Liver (tissue), 8 donors: ENCODE measurements at regions not wholly inside any gene's neighbourhood (a gene's known extent, or its start where the extent isn't known, plus 50 kb on each side); places are given as distances from the start of the nearest gene placed in this dataset.

ENCODE experiments used
- DNase-seq: peaks from one replicate; pipeline ENCODE4 v3.0.0-alpha.2; 2017; ENCODE audit warnings: low spot score
- H3K27ac ChIP-seq, 2 donors: one replicate each; pipeline ENCODE4 v1.7.0; 2013; ENCODE audit warnings: inconsistent platforms in 2 of 2, low read length in 2 of 2, control low read depth in 1 of 2, low read depth in 1 of 2, mild to moderate bottlenecking in 1 of 2
- H3K27me3 ChIP-seq, 4 donors: one replicate each; pipeline versions ENCODE4 v1.6.1 to v1.7.0; 2013; ENCODE audit warnings: low read length in 3 of 4, inconsistent platforms in 1 of 4, mild to moderate bottlenecking in 1 of 4, moderate library complexity in 1 of 4; ENCODE audit not compliant: control insufficient read depth in 4 of 4, insufficient read depth in 4 of 4
- H3K36me3 ChIP-seq, 4 donors: one replicate each; pipeline versions ENCODE4 v1.6.1 to v1.7.0; 2013; ENCODE audit warnings: low read length in 3 of 4, mild to moderate bottlenecking in 3 of 4, low read depth in 1 of 4, moderate library complexity in 1 of 4; ENCODE audit not compliant: control insufficient read depth in 4 of 4, insufficient read depth in 3 of 4
- H3K4me1 ChIP-seq, 4 donors: one replicate each; pipeline versions ENCODE4 v1.6.1 to v1.7.0; 2013; ENCODE audit warnings: low read length in 3 of 4, mild to moderate bottlenecking in 3 of 4, moderate library complexity in 1 of 4; ENCODE audit not compliant: control insufficient read depth in 4 of 4, insufficient read depth in 4 of 4
- H3K4me3 ChIP-seq, 3 donors: one replicate each; pipeline versions ENCODE4 v1.6.1 to v1.7.0; 2013; ENCODE audit warnings: low read length in 3 of 3, control low read depth in 1 of 3, low read depth in 1 of 3, mild to moderate bottlenecking in 1 of 3
- H3K9ac ChIP-seq, 2 donors: one replicate each; pipeline ENCODE4 v1.7.0; 2013; ENCODE audit warnings: low read length in 2 of 2, mild to moderate bottlenecking in 2 of 2, moderate library complexity in 2 of 2, control low read depth in 1 of 2, low read depth in 1 of 2
- H3K9me3 ChIP-seq, 4 donors: one replicate each; pipeline versions ENCODE4 v1.6.1 to v1.7.0; 2013; ENCODE audit warnings: low read length in 3 of 4; ENCODE audit not compliant: control insufficient read depth in 4 of 4
- EGR1 ChIP-seq, 2 donors: IDR thresholded peaks; 2 replicates each; pipeline ENCODE4 v1.6.1; 2016 to 2018; ENCODE audit warnings: antibody characterized with exemption in 2 of 2, low read depth in 2 of 2
- FOXA1 ChIP-seq: IDR thresholded peaks from 2 replicates; pipeline ENCODE4 v1.6.1; 2016; ENCODE audit warnings: antibody characterized with exemption
- FOXA2 ChIP-seq: IDR thresholded peaks from 2 replicates; pipeline ENCODE4 v1.6.1; 2016; ENCODE audit warnings: antibody characterized with exemption
- GABPA ChIP-seq, 2 donors: IDR thresholded peaks in 1 of 2; conservative IDR thresholded peaks in 1 of 2; 2 replicates each; pipeline ENCODE4 v1.6.1; 2016; ENCODE audit warnings: antibody characterized with exemption in 2 of 2, mild to moderate bottlenecking in 1 of 2, moderate library complexity in 1 of 2
- HNF4A ChIP-seq, 2 donors: conservative IDR thresholded peaks; 2 replicates each; pipeline ENCODE4 v1.6.1; 2016; ENCODE audit warnings: antibody characterized with exemption in 2 of 2, mild to moderate bottlenecking in 2 of 2
- HNF4G ChIP-seq: IDR thresholded peaks from 2 replicates; pipeline ENCODE4 v1.6.1; 2016; ENCODE audit warnings: antibody characterized with exemption
- JUND ChIP-seq, 2 donors: IDR thresholded peaks; 2 replicates each; pipeline ENCODE4 v1.6.1; 2016; ENCODE audit warnings: antibody characterized with exemption in 2 of 2
- NR2F2 ChIP-seq: IDR thresholded peaks from 2 replicates; pipeline ENCODE4 v1.6.1; 2016; ENCODE audit warnings: antibody characterized with exemption
- RAD21 ChIP-seq, 2 donors: IDR thresholded peaks; 2 replicates each; pipeline ENCODE4 v1.6.1; 2016; ENCODE audit warnings: antibody characterized with exemption in 2 of 2, mild to moderate bottlenecking in 2 of 2
- RXRA ChIP-seq, 2 donors: IDR thresholded peaks; 2 replicates each; pipeline ENCODE4 v1.6.1; 2017 to 2018; ENCODE audit warnings: antibody characterized with exemption in 2 of 2, mild to moderate bottlenecking in 1 of 2
- SP1 ChIP-seq: IDR thresholded peaks from 2 replicates; pipeline ENCODE4 v1.6.1; 2018; ENCODE audit warnings: antibody characterized with exemption, mild to moderate bottlenecking
- TAF1 ChIP-seq: conservative IDR thresholded peaks from 2 replicates; pipeline ENCODE4 v1.6.1; 2016; ENCODE audit warnings: antibody characterized with exemption, mild to moderate bottlenecking
- YY1 ChIP-seq: IDR thresholded peaks from 2 replicates; pipeline ENCODE4 v1.6.1; 2016; ENCODE audit warnings: antibody characterized with exemption, mild to moderate bottlenecking
- WGBS: extraction: QIAGEN DNeasy Blood & Tissue Kit; methylation state at CpG from one replicate; pipeline ENCODE4 v1.1.7; 2013; 5-methylcytosine and 5-hydroxymethylcytosine counted together
- TF ChIP-seq, protein P1 (sequence below): IDR thresholded peaks from 2 replicates; pipeline ENCODE4 v1.6.1; 2016; ENCODE audit warnings: antibody characterized with exemption
- TF ChIP-seq, protein P2 (sequence below): fragments of 150-350 bp; IDR thresholded peaks from 2 replicates; pipeline ENCODE4 v1.5.1; 2017; ENCODE audit warnings: improper control_type of control experiment, low read depth, low read length; ENCODE audit not compliant: missing input control
- TF ChIP-seq, protein P3 (sequence below): IDR thresholded peaks from 2 replicates; pipeline ENCODE4 v1.6.1; 2016; ENCODE audit warnings: antibody characterized with exemption, mild to moderate bottlenecking
- TF ChIP-seq, protein P4 (sequence below): IDR thresholded peaks from 2 replicates; pipeline ENCODE4 v1.6.1; 2016; ENCODE audit warnings: antibody characterized with exemption
- TF ChIP-seq, protein P5 (sequence below): IDR thresholded peaks from 2 replicates; pipeline ENCODE4 v1.6.1; 2016; ENCODE audit warnings: antibody characterized with exemption
- donor health status: healthy.
- donor health status: healthy.
- donor health status: healthy.
- donor health status: healthy.
- donor health status: healthy.

DNA sequence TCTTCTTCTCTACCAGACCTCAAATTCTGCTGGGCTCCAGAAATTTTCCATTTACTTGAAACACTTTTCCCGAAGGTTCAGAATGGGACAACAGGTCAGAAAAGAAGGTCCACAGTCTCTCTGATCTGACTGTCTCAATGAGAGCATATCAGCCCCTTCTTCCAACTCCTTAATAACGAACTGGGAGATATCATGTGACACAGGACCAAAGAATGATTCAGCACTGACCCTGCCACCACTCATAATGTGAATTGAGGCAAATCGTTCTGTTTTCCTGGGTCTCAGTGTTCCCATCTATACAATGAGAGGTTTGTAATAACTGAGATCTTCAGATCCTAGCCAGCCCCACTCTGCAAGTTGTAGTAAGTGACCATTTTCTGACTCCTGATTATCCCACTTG, 500.5 kb downstream of the NTRK3 start (continued):
- TF ChIP-seq, protein P1, sequence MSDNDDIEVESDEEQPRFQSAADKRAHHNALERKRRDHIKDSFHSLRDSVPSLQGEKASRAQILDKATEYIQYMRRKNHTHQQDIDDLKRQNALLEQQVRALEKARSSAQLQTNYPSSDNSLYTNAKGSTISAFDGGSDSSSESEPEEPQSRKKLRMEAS, result no peak

DNA sequence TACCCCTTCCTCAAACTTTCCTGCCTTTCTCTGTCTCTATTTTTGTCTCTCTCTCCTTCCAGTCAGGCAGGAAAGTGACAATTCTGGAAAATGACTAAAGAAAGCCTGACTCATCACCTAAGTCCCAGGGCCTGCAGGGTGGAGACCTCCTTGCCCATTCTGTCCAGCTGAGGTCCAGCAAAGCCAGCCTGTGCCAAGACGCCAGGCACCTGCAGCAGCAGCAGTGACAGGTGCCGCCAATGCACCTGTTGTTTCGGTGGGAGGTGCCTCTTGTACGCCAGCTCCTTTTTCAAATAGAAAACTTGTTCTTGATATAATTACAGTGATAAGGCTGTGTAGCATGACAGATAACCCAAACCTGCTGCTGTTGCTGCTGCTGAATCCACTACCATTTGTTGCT, 501.3 kb downstream of the NTRK3 start:
- DNase-seq, result no peak
- WGBS, result 85% methylated on average over 4 of the region's 4 CpGs
- no peak overlapping the region for H3K27ac ChIP-seq
- H3K4me1 ChIP-seq, result no peaks in the 10 kb centered on the region
- no peaks in the 10 kb centered on the region for H3K27me3 ChIP-seq
- no peak overlapping the region for H3K9ac ChIP-seq
- H3K9me3 ChIP-seq, result no peaks in the 10 kb centered on the region
- H3K4me3 ChIP-seq, result no peak overlapping the region
- no peaks in the 10 kb centered on the region for H3K36me3 ChIP-seq
- TF ChIP-seq, protein P2, sequence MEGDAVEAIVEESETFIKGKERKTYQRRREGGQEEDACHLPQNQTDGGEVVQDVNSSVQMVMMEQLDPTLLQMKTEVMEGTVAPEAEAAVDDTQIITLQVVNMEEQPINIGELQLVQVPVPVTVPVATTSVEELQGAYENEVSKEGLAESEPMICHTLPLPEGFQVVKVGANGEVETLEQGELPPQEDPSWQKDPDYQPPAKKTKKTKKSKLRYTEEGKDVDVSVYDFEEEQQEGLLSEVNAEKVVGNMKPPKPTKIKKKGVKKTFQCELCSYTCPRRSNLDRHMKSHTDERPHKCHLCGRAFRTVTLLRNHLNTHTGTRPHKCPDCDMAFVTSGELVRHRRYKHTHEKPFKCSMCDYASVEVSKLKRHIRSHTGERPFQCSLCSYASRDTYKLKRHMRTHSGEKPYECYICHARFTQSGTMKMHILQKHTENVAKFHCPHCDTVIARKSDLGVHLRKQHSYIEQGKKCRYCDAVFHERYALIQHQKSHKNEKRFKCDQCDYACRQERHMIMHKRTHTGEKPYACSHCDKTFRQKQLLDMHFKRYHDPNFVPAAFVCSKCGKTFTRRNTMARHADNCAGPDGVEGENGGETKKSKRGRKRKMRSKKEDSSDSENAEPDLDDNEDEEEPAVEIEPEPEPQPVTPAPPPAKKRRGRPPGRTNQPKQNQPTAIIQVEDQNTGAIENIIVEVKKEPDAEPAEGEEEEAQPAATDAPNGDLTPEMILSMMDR, result no peak
- no peak for TF ChIP-seq RAD21 (IDR thresholded peaks at IDR 0.05)
- TF ChIP-seq NR2F2, result no peak
- TF ChIP-seq FOXA1, result no peak
- no peak for TF ChIP-seq YY1
- TF ChIP-seq, protein P1, result no peak
- no peak for TF ChIP-seq HNF4G
- no peak for TF ChIP-seq EGR1 (IDR thresholded peaks at IDR 0.05; ENCODE audit: low read depth in 2 of 2)
- TF ChIP-seq FOXA2, result no peak
- no peak for TF ChIP-seq HNF4A (conservative IDR thresholded peaks at IDR 0.05)
- TF ChIP-seq SP1, result no peak

DNA sequence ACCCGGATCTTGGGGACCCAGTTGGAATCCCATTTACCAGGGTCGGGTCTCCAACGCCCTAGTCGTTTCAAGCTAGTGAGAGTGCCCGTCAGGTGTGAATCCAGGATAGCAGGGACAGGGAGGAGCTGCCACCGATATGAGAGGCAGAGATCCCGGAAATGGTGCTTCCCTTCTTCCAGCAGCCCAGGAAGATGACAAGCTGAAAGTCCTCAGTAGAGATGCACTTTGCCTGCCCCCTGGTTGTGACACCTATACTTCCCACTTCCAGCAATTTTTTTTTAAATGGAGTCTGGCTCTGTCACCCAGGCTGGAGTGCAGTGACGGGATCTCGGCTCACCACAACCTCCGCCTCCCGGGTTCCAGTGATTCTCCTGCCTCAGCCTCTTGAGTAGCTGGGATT, 503.0 kb downstream of the NTRK3 start:
- TF ChIP-seq, protein P2, result no peak
- TF ChIP-seq YY1 (no peak), EGR1 (IDR thresholded peaks at IDR 0.05; ENCODE audit: low read depth in 2 of 2) (no peak), FOXA2 (no peak), HNF4A (conservative IDR thresholded peaks at IDR 0.05) (no peak), HNF4G (no peak), JUND (IDR thresholded peaks at IDR 0.05) (no peak), GABPA (IDR thresholded peaks at IDR 0.05 in 1 of 2, conservative IDR thresholded peaks at IDR 0.05 in 1 of 2) (no peak), TAF1 (no peak), RXRA (IDR thresholded peaks at IDR 0.05) (no peak), FOXA1 (no peak), NR2F2 (no peak), RAD21 (IDR thresholded peaks at IDR 0.05) (no peak), SP1 (no peak)
- TF ChIP-seq, protein P3, sequence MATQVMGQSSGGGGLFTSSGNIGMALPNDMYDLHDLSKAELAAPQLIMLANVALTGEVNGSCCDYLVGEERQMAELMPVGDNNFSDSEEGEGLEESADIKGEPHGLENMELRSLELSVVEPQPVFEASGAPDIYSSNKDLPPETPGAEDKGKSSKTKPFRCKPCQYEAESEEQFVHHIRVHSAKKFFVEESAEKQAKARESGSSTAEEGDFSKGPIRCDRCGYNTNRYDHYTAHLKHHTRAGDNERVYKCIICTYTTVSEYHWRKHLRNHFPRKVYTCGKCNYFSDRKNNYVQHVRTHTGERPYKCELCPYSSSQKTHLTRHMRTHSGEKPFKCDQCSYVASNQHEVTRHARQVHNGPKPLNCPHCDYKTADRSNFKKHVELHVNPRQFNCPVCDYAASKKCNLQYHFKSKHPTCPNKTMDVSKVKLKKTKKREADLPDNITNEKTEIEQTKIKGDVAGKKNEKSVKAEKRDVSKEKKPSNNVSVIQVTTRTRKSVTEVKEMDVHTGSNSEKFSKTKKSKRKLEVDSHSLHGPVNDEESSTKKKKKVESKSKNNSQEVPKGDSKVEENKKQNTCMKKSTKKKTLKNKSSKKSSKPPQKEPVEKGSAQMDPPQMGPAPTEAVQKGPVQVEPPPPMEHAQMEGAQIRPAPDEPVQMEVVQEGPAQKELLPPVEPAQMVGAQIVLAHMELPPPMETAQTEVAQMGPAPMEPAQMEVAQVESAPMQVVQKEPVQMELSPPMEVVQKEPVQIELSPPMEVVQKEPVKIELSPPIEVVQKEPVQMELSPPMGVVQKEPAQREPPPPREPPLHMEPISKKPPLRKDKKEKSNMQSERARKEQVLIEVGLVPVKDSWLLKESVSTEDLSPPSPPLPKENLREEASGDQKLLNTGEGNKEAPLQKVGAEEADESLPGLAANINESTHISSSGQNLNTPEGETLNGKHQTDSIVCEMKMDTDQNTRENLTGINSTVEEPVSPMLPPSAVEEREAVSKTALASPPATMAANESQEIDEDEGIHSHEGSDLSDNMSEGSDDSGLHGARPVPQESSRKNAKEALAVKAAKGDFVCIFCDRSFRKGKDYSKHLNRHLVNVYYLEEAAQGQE, result no peak
- TF ChIP-seq, protein P4, sequence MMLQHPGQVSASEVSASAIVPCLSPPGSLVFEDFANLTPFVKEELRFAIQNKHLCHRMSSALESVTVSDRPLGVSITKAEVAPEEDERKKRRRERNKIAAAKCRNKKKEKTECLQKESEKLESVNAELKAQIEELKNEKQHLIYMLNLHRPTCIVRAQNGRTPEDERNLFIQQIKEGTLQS, result no peak
- TF ChIP-seq, protein P1, result no peak
- TF ChIP-seq, protein P5, sequence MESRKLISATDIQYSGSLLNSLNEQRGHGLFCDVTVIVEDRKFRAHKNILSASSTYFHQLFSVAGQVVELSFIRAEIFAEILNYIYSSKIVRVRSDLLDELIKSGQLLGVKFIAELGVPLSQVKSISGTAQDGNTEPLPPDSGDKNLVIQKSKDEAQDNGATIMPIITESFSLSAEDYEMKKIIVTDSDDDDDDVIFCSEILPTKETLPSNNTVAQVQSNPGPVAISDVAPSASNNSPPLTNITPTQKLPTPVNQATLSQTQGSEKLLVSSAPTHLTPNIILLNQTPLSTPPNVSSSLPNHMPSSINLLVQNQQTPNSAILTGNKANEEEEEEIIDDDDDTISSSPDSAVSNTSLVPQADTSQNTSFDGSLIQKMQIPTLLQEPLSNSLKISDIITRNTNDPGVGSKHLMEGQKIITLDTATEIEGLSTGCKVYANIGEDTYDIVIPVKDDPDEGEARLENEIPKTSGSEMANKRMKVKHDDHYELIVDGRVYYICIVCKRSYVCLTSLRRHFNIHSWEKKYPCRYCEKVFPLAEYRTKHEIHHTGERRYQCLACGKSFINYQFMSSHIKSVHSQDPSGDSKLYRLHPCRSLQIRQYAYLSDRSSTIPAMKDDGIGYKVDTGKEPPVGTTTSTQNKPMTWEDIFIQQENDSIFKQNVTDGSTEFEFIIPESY, result no peak
- DNase-seq, result no peak
- WGBS, result 67% methylated on average over 11 of the region's 11 CpGs

More for the DNA sequence above, 503.0 kb downstream of the NTRK3 start:
- H3K4me3 ChIP-seq, result no peak overlapping the region
- H3K9me3 ChIP-seq, result no peaks in the 10 kb centered on the region
- H3K4me1 ChIP-seq, result no peaks in the 10 kb centered on the region
- H3K27me3 ChIP-seq, result no peaks in the 10 kb centered on the region
- H3K27ac ChIP-seq, result no peak overlapping the region
- H3K9ac ChIP-seq, result no peak overlapping the region
- H3K36me3 ChIP-seq, result no peaks in the 10 kb centered on the region
